K562 (cell line): ENCODE measurements at regions not wholly inside any gene's neighbourhood (a gene's known extent, or its start where the extent isn't known, plus 50 kb on each side); places are given as distances from the start of the nearest gene placed in this dataset.

Source experiments
- ATAC-seq: fragments of 200-7000 bp; cut with Tn5 transposase; 3 replicates; pipeline ENCODE4 v1.9.1; 2020; ENCODE audit warnings: moderate library complexity
- BruUV-seq: library from RNA; stranded (reverse); fragments of 400-500 nt; replicated peaks from 2 replicates; lab custom pipeline; 2021; lab: Mats Ljungman, UMichigan
- CTCF ChIA-PET: fragments of 300-600 bp; formaldehyde crosslinking; extraction: SDS; loops from one replicate; lab custom pipeline; 2021; ENCODE audit warnings: low intra/inter-chr PET ratio; lab: Yijun Ruan, JAX
- POLR2A ChIA-PET: fragments of 300-600, 350-650 bp; sonication (Branson Sonifier 250); formaldehyde crosslinking; extraction: SDS; loops from one replicate; lab custom pipeline; 2021; ENCODE audit warnings: antibody characterized with exemption, inconsistent platforms; lab: Yijun Ruan, JAX
- DNase-seq, 4 experiments: peaks; one replicate each; pipeline versions ENCODE4 v3.0.0 to v3.0.0-alpha.2; 2011 to 2018; ENCODE audit warnings: low spot score in 3 of 4, mixed read lengths in 3 of 4; ENCODE audit errors: extremely low read depth in 1 of 4
- FAIRE-seq: peaks from 2 replicates; lab custom pipeline; 2011; peaks lifted over from hg19 to GRCh38; lab: Jason Lieb, UNC
- H2AFZ ChIP-seq: 2 replicates; pipeline ENCODE4 v1.6.0; 2011; ENCODE audit warnings: low read depth, low read length, control low read depth, inconsistent platforms
- H3K27ac ChIP-seq: fragments of 200-600 bp; 3 replicates; pipeline ENCODE4 v1.8.0; 2011; ENCODE audit warnings: low read depth, mild to moderate bottlenecking, control low read depth, inconsistent platforms, low read length, moderate library complexity, mixed read lengths; ENCODE audit errors: extremely low read depth
- H3K27me3 ChIP-seq, 2 experiments: fragments of 300-600 bp in 1 of 2; 2 replicates in 1 of 2; 3 replicates in 1 of 2; pipeline versions ENCODE4 v1.6.0 to v1.8.0; 2011; ENCODE audit warnings: inconsistent platforms in 2 of 2, low read length in 2 of 2, mild to moderate bottlenecking in 1 of 2, mixed read lengths in 1 of 2, moderate library complexity in 1 of 2; ENCODE audit not compliant: control insufficient read depth in 2 of 2, insufficient read depth in 2 of 2
- H3K36me3 ChIP-seq: fragments of 300-600 bp; 3 replicates; pipeline ENCODE4 v1.8.0; 2011; ENCODE audit warnings: mild to moderate bottlenecking, low read length, inconsistent platforms; ENCODE audit not compliant: control insufficient read depth, insufficient read depth
- H3K4me1 ChIP-seq, 2 experiments: fragments of 200-600 bp in 1 of 2; replicated peaks in 1 of 2; 2 replicates in 1 of 2; 3 replicates in 1 of 2; pipeline versions ENCODE4 v1.5.1 to v1.8.0; 2011; ENCODE audit warnings: inconsistent platforms in 2 of 2, low read length in 2 of 2, mild to moderate bottlenecking in 1 of 2, mixed read lengths in 1 of 2, moderate library complexity in 1 of 2; ENCODE audit not compliant: control insufficient read depth in 2 of 2, insufficient read depth in 2 of 2
- H3K4me2 ChIP-seq: 2 replicates; pipeline ENCODE4 v1.6.1; 2011; ENCODE audit warnings: low read length, control low read depth, inconsistent platforms, mixed read lengths; ENCODE audit not compliant: insufficient read depth
- H3K4me3 ChIP-seq: fragments of 200-600 bp; sonication (generic), shearing (Covaris generic); 2 replicates; pipeline ENCODE4 v1.5.1; 2016; ENCODE audit warnings: control low read depth, inconsistent platforms
- H3K79me2 ChIP-seq: fragments of 200-600 bp; 3 replicates; pipeline ENCODE4 v1.8.0; 2011; ENCODE audit warnings: low read length, inconsistent platforms; ENCODE audit not compliant: control insufficient read depth, insufficient read depth
- H3K9ac ChIP-seq, 2 experiments: 2 replicates each; pipeline versions ENCODE4 v1.6.0 to v1.6.1; 2011; ENCODE audit warnings: low read depth in 2 of 2, low read length in 2 of 2, control low read depth in 1 of 2, inconsistent platforms in 1 of 2, mild to moderate bottlenecking in 1 of 2, mixed read lengths in 1 of 2; ENCODE audit not compliant: insufficient read depth in 1 of 2
- H3K9me1 ChIP-seq: one replicate; pipeline ENCODE4 v1.6.0; 2011; ENCODE audit warnings: inconsistent platforms, mild to moderate bottlenecking, low read length, moderate library complexity; ENCODE audit not compliant: control insufficient read depth, insufficient read depth
- H3K9me3 ChIP-seq: replicated peaks from 2 replicates; pipeline ENCODE4 v1.5.1; 2011; ENCODE audit warnings: low read depth, low read length, inconsistent platforms; ENCODE audit not compliant: control insufficient read depth, insufficient read depth
- H4K20me1 ChIP-seq: replicated peaks from 2 replicates; pipeline ENCODE4 v1.6.1; 2011; ENCODE audit warnings: low read length, inconsistent platforms, mixed read lengths; ENCODE audit not compliant: control insufficient read depth, insufficient read depth
- U2AF1 ChIP-seq: fragments of 200-400 bp; formaldehyde crosslinking; optimal IDR thresholded peaks from 2 replicates; pipeline ENCODE3; 2017; ENCODE audit warnings: mild to moderate bottlenecking, low read depth, low read length, moderate library complexity
- ZBTB40 ChIP-seq, 2 experiments: fragments of 450-650 bp in 1 of 2; sonication (generic) in 1 of 2; formaldehyde crosslinking in 1 of 2; IDR thresholded peaks; 2 replicates each; pipeline versions ENCODE4 v1.7.1 to v1.9.0; 2016 to 2022; ENCODE audit warnings: inconsistent platforms in 1 of 2, mild to moderate bottlenecking in 1 of 2, missing genetic modification reagents in 1 of 2
- WGBS: fragments of 100-300 bp; shearing (Covaris generic); methylation state at CpG from one replicate; pipeline ENCODE4 v1.1.6; 2016; ENCODE audit warnings: low coverage, mixed read lengths; ENCODE audit not compliant: insufficient coverage; ENCODE audit errors: missing lambda C conversion rate; 5-methylcytosine and 5-hydroxymethylcytosine counted together
- in situ Hi-C: fragments of 300-500 bp; cut with MboI; formaldehyde crosslinking; loops from 4 replicates; pipeline ENCODE4 v1.15.0; 2018; ENCODE audit warnings: inconsistent platforms, mixed read lengths
- intact Hi-C: fragments of 100-400 bp; cut with micrococcal nuclease; formaldehyde crosslinking; loops from 2 replicates; pipeline ENCODE4 v1.14.2; 2022

GRCh38 chr3:106092792-106093191 is 224.0 kb upstream of the CBLB start:
- TF ChIP-seq U2AF1, result no peak
- no peak for TF ChIP-seq ZBTB40 (IDR thresholded peaks at IDR 0.05)
- TF ChIP-seq ZBTB40 (CRISPR knock-in tag; IDR thresholded peaks at IDR 0.05), result no peak
- in situ Hi-C loops, result no loop called here
- FAIRE-seq (no peak), ATAC-seq (no peak), DNase-seq (no peak)
- Histone ChIP-seq H3K9me1 (no peaks in the 10 kb centered on the region), H3K27me3 (no peaks in the 10 kb centered on the region), H3K4me3 (no peak overlapping the region), H4K20me1 (no peaks in the 10 kb centered on the region), H2AFZ (0 out of 2 replicates have a peak overlapping the region, but pooled peaks have one; percentile 45), H3K9me3 (no peaks in the 10 kb centered on the region), H3K79me2 (no peaks in the 10 kb centered on the region), H3K9ac (no peak overlapping the region), H3K4me1 (no peaks in the 10 kb centered on the region), H3K4me2 (no peak overlapping the region), H3K36me3 (no peaks in the 10 kb centered on the region), H3K27ac (no peak overlapping the region)
- intact Hi-C loops, result no loop called here
- BruUV-seq, result no TSS peak
- WGBS, result 30% methylated on average over 2 of the region's 2 CpGs
- POLR2A ChIA-PET, result no interaction called here
- CTCF ChIA-PET, result no interaction called here
